Caco-2 (cell line): ENCODE measurements at regions not wholly inside any gene's neighbourhood (a gene's known extent, or its start where the extent isn't known, plus 50 kb on each side); places are given as distances from the start of the nearest gene placed in this dataset.

Source experiments
- BruUV-seq: library from RNA; stranded (reverse); fragments of 400-500 nt; replicated peaks from 2 replicates; lab custom pipeline; 2021; lab: Mats Ljungman, UMichigan
- CTCF ChIA-PET: fragments of 300-600 bp; sonication (Branson Sonifier 250); formaldehyde crosslinking; loops from one replicate; lab custom pipeline; 2022; ENCODE audit warnings: antibody characterized with exemption; lab: Charles Lee
- POLR2A ChIA-PET: fragments of 300-600 bp; sonication (Branson Sonifier 250); formaldehyde crosslinking; loops from one replicate; lab custom pipeline; 2022; ENCODE audit warnings: antibody characterized with exemption; lab: Charles Lee
- DNase-seq, 2 experiments: peaks; one replicate each; pipeline versions ENCODE4 v3.0.0 to v3.0.0-alpha.2; 2020 to 2022
- H3K27me3 ChIP-seq: replicated peaks from 2 replicates; pipeline ENCODE4 v1.6.0; 2011; ENCODE audit warnings: low read length; ENCODE audit not compliant: control insufficient read depth, insufficient read depth
- H3K36me3 ChIP-seq: 2 replicates; pipeline ENCODE4 v1.5.1; 2011; ENCODE audit warnings: low read length; ENCODE audit not compliant: control insufficient read depth, insufficient read depth
- H3K4me1 ChIP-seq: fragments of 250-450 bp; sonication (Bioruptor Pico); 2 replicates; pipeline ENCODE4 v1.5.1; 2020; ENCODE audit warnings: mild to moderate bottlenecking
- H3K4me3 ChIP-seq: 2 replicates; pipeline ENCODE4 v1.5.1; 2011; ENCODE audit warnings: low read depth, mild to moderate bottlenecking, control low read depth, low read length
- H3K9me3 ChIP-seq: fragments of 250-450 bp; sonication (Bioruptor Pico); 2 replicates; pipeline ENCODE4 v1.5.1; 2020; ENCODE audit warnings: mild to moderate bottlenecking, moderate library complexity
- H3K27ac Mint-ChIP-seq: one replicate; pipeline ENCODE4 v1.8.0; 2022; ENCODE audit warnings: mixed read lengths; ENCODE audit not compliant: unreplicated experiment
- H3K27me3 Mint-ChIP-seq: one replicate; pipeline ENCODE4 v1.8.0; 2022; ENCODE audit warnings: mixed read lengths; ENCODE audit not compliant: insufficient read depth, unreplicated experiment
- H3K36me3 Mint-ChIP-seq: one replicate; pipeline ENCODE4 v1.8.0; 2022; ENCODE audit warnings: mild to moderate bottlenecking, mixed read lengths; ENCODE audit not compliant: insufficient read depth, unreplicated experiment
- H3K4me1 Mint-ChIP-seq: one replicate; pipeline ENCODE4 v1.8.0; 2022; ENCODE audit warnings: low read depth, mixed read lengths; ENCODE audit not compliant: unreplicated experiment
- H3K4me3 Mint-ChIP-seq: one replicate; pipeline ENCODE4 v1.8.0; 2022; ENCODE audit warnings: mild to moderate bottlenecking, moderate library complexity, mixed read lengths; ENCODE audit not compliant: unreplicated experiment
- H3K9me3 Mint-ChIP-seq: one replicate; pipeline ENCODE4 v1.8.0; 2022; ENCODE audit warnings: mixed read lengths; ENCODE audit not compliant: unreplicated experiment
- intact Hi-C: fragments of 100-400 bp; cut with micrococcal nuclease; formaldehyde crosslinking; loops from one replicate; pipeline ENCODE4 v1.10.0; 2022; ENCODE audit not compliant: unreplicated experiment
- TF ChIP-seq, protein P1 (sequence below), 2 experiments: fragments of 200-600 bp in 1 of 2; IDR thresholded peaks; 1 replicate in 1 of 2; 2 replicates in 1 of 2; pipeline versions ENCODE4 v1.5.1 to v1.8.0; 2011 to 2022; ENCODE audit warnings: antibody characterized with exemption in 1 of 2, control low read depth in 1 of 2, inconsistent platforms in 1 of 2, low read depth in 1 of 2, low read length in 1 of 2, mild to moderate bottlenecking in 1 of 2, moderate library complexity in 1 of 2; ENCODE audit not compliant: insufficient read depth in 1 of 2, severe bottlenecking in 1 of 2, unreplicated experiment in 1 of 2

GRCh38 chr14:66405158-66405557, 81.0 kb upstream of the CCDC196 start:
- no TSS peak for BruUV-seq
- H3K4me3 ChIP-seq, result no peak overlapping the region
- Mint-ChIP-seq H3K36me3 (no peaks in the 10 kb centered on the region), H3K27ac (no peak overlapping the region), H3K4me3 (no peak overlapping the region), H3K27me3 (no peaks in the 10 kb centered on the region), H3K9me3 (no peaks in the 10 kb centered on the region), H3K4me1 (no peaks in the 10 kb centered on the region)
- no peaks in the 10 kb centered on the region for H3K27me3 ChIP-seq
- no peaks in the 10 kb centered on the region for H3K9me3 ChIP-seq
- H3K4me1 ChIP-seq, result no peaks in the 10 kb centered on the region
- no peak for DNase-seq
- TF ChIP-seq, protein P1, sequence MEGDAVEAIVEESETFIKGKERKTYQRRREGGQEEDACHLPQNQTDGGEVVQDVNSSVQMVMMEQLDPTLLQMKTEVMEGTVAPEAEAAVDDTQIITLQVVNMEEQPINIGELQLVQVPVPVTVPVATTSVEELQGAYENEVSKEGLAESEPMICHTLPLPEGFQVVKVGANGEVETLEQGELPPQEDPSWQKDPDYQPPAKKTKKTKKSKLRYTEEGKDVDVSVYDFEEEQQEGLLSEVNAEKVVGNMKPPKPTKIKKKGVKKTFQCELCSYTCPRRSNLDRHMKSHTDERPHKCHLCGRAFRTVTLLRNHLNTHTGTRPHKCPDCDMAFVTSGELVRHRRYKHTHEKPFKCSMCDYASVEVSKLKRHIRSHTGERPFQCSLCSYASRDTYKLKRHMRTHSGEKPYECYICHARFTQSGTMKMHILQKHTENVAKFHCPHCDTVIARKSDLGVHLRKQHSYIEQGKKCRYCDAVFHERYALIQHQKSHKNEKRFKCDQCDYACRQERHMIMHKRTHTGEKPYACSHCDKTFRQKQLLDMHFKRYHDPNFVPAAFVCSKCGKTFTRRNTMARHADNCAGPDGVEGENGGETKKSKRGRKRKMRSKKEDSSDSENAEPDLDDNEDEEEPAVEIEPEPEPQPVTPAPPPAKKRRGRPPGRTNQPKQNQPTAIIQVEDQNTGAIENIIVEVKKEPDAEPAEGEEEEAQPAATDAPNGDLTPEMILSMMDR (IDR thresholded peaks at IDR 0.05; ENCODE audit: insufficient read depth in 1 of 2, low read depth in 1 of 2, low read length in 1 of 2, severe bottlenecking in 1 of 2, unreplicated experiment in 1 of 2), result no peak
- intact Hi-C loops, result loop anchor here (10.0 kb wide), 1 partner anchor 260 kb away; no protein-coding TSS in a partner anchor
- H3K36me3 ChIP-seq, result no peaks in the 10 kb centered on the region
- ChIA-PET CTCF (no interaction called here), POLR2A (no interaction called here)

- no peaks in the 10 kb centered on the region for H3K36me3 Mint-ChIP-seq
- CTCF ChIA-PET, result no interaction called here
Measured at GRCh38 chr14:66413901-66414300, 72.3 kb upstream of the CCDC196 start.

GRCh38 chr14:66414511-66414910, 71.7 kb upstream of the CCDC196 start:
- H3K9me3 ChIP-seq, result peaks cover 3% of the 10 kb centered on the region; the same call in 1 of the 2 replicates
- TF ChIP-seq, protein P1 (IDR thresholded peaks at IDR 0.05; ENCODE audit: insufficient read depth in 1 of 2, low read depth in 1 of 2, low read length in 1 of 2, severe bottlenecking in 1 of 2, unreplicated experiment in 1 of 2), result no peak
- Mint-ChIP-seq H3K4me1 (no peaks in the 10 kb centered on the region), H3K9me3 (no peaks in the 10 kb centered on the region), H3K27me3 (peaks cover 5% of the 10 kb centered on the region), H3K4me3 (no peak overlapping the region), H3K27ac (no peak overlapping the region), H3K36me3 (no peaks in the 10 kb centered on the region)
- no peaks in the 10 kb centered on the region for H3K27me3 ChIP-seq
- intact Hi-C loops, result no loop called here
- no TSS peak for BruUV-seq
- no peak for DNase-seq
- ChIA-PET POLR2A (no interaction called here), CTCF (no interaction called here)
- H3K4me3 ChIP-seq, result no peak overlapping the region
- H3K36me3 ChIP-seq, result no peaks in the 10 kb centered on the region
- no peaks in the 10 kb centered on the region for H3K4me1 ChIP-seq

More at GRCh38 chr14:66413901-66414300, 72.3 kb upstream of the CCDC196 start:
- no peaks in the 10 kb centered on the region for H3K4me1 Mint-ChIP-seq
- TF ChIP-seq, protein P1 (IDR thresholded peaks at IDR 0.05; ENCODE audit: insufficient read depth in 1 of 2, low read depth in 1 of 2, low read length in 1 of 2, severe bottlenecking in 1 of 2, unreplicated experiment in 1 of 2), result no peak
- H3K9me3 Mint-ChIP-seq, result no peaks in the 10 kb centered on the region
- intact Hi-C loops, result no loop called here
- no peak for DNase-seq
- Histone ChIP-seq H3K4me3 (no peak overlapping the region), H3K27me3 (no peaks in the 10 kb centered on the region), H3K36me3 (no peaks in the 10 kb centered on the region), H3K4me1 (no peaks in the 10 kb centered on the region), H3K9me3 (peaks cover 3% of the 10 kb centered on the region; the same call in 1 of the 2 replicates)
- peaks cover 5% of the 10 kb centered on the region for H3K27me3 Mint-ChIP-seq
- POLR2A ChIA-PET, result no interaction called here
- no TSS peak for BruUV-seq
- no peak overlapping the region for H3K4me3 Mint-ChIP-seq
- H3K27ac Mint-ChIP-seq, result no peak overlapping the region
